ENCODE measurements at regions not wholly inside any gene's neighbourhood (a gene's known extent, or its start where the extent isn't known, plus 50 kb on each side); places are given as distances from the start of the nearest gene placed in this dataset.
"Not testable (repeated sequence)": the region's sequence is repeated elsewhere in the genome, so short reads cannot be mapped to it uniquely, and the experiment has no call there.

DNA sequence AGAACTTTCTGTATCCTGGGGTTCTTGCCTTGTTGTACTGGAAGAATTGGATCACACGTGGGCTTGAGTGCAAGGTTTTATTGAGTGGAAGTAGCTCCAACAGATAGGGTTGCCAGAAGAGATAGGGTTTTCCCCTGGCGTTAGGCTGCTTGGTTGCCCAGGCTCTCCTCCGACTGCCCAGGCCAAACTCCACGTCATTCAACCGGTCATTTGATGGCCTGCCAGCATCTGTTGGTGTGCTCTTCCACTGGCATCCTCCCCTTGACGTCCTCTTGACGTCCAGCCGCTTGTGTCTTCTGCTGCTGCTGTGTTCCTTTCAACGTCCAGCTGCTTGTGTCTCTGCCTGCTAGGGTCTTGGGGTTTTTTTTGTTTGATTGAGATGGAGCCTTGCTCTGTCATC is 111.2 kb upstream of the XIST start:
- DNase-seq (ENCODE audit: low spot score in 2 of 2), result no peak
- H3K36me3 ChIP-seq, result no peaks in the 10 kb centered on the region
- no peaks in the 10 kb centered on the region for H3K4me1 ChIP-seq
- no peaks in the 10 kb centered on the region for H3K9me3 ChIP-seq
- TF ChIP-seq, protein P1, sequence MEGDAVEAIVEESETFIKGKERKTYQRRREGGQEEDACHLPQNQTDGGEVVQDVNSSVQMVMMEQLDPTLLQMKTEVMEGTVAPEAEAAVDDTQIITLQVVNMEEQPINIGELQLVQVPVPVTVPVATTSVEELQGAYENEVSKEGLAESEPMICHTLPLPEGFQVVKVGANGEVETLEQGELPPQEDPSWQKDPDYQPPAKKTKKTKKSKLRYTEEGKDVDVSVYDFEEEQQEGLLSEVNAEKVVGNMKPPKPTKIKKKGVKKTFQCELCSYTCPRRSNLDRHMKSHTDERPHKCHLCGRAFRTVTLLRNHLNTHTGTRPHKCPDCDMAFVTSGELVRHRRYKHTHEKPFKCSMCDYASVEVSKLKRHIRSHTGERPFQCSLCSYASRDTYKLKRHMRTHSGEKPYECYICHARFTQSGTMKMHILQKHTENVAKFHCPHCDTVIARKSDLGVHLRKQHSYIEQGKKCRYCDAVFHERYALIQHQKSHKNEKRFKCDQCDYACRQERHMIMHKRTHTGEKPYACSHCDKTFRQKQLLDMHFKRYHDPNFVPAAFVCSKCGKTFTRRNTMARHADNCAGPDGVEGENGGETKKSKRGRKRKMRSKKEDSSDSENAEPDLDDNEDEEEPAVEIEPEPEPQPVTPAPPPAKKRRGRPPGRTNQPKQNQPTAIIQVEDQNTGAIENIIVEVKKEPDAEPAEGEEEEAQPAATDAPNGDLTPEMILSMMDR (IDR thresholded peaks at IDR 0.05), result no peak
- intact Hi-C loops (cut with DNase I), result no loop called here
- H3K4me3 ChIP-seq, result no peak overlapping the region
- H3K27me3 ChIP-seq, result no peaks in the 10 kb centered on the region
- no peak overlapping the region for H3K27ac ChIP-seq

- H3K9me3 ChIP-seq, result no peaks in the 10 kb centered on the region
Measured at GRCh38 chrX:73962948-73963347, 110.4 kb upstream of the XIST start.

DNA sequence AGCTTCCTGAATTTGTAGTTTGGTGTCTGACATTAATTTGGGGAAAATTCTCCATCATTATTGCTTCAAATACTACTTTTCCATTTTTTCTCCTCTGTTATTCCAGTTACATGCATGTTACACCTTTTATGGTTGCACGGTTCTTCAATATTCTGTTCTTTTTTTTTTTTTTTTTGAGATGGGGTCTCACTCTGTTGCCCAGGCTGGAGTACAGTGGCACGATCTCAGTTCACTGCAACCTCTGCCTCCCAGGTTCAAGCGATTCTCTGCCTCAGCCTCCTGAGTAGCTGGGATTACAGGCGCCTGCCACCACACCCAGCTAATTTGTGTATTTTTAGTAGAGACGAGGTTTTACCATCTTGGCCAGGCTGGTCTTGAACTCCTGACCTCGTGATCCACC is 109.4 kb upstream of the XIST start:
- H3K27me3 ChIP-seq; intact Hi-C loops (cut with DNase I); DNase-seq (ENCODE audit: low spot score in 2 of 2); H3K4me3 ChIP-seq; H3K27ac ChIP-seq; H3K36me3 ChIP-seq; H3K9me3 ChIP-seq; H3K4me1 ChIP-seq: not testable (repeated sequence)

More at GRCh38 chrX:73962948-73963347, 110.4 kb upstream of the XIST start:
- intact Hi-C loops (cut with DNase I), result no loop called here
- Histone ChIP-seq H3K36me3 (no peaks in the 10 kb centered on the region), H3K27me3 (no peaks in the 10 kb centered on the region), H3K4me3 (no peak overlapping the region), H3K27ac (no peak overlapping the region), H3K4me1 (no peaks in the 10 kb centered on the region)
- DNase-seq (ENCODE audit: low spot score in 2 of 2), result no peak
- TF ChIP-seq, protein P1 (IDR thresholded peaks at IDR 0.05), result no peak

- Histone ChIP-seq H3K27ac (peak overlapping the region; percentile 72 to 79), H3K36me3 (peaks cover 0 to 6% of the 10 kb centered on the region in 2 donors), H3K27me3 (no peaks in the 10 kb centered on the region), H3K9me3 (no peaks in the 10 kb centered on the region), H3K4me3 (peak overlapping the region; percentile 62 to 84), H3K4me1 (peaks cover 0 to 3% of the 10 kb centered on the region in 2 donors)
- intact Hi-C loops (cut with DNase I), result loop anchor here (5.0 kb wide), 1 partner anchor 92 kb away; the partner anchor contains the start of gene XIST
- DNase-seq (ENCODE audit: low spot score in 2 of 2), result no peak
- TF ChIP-seq, protein P1 (IDR thresholded peaks at IDR 0.05), result no peak
Measured at GRCh38 chrX:73944563-73944908, 92.0 kb upstream of the XIST start.

GRCh38 chrX:73943693-73944562 is 91.4 kb upstream of the XIST start:
- H3K27ac ChIP-seq, result peak overlapping the region; percentile 72 to 79
- H3K9me3 ChIP-seq, result no peaks in the 10 kb centered on the region
- no peaks in the 10 kb centered on the region for H3K27me3 ChIP-seq
- intact Hi-C loops (cut with DNase I), result loop anchor here (5.0 kb wide), 1 partner anchor 92 kb away; the partner anchor contains the start of gene XIST
- peak overlapping the region; percentile 62 to 84 for H3K4me3 ChIP-seq
- peaks cover 0 to 2% of the 10 kb centered on the region in 2 donors for H3K36me3 ChIP-seq
- TF ChIP-seq, protein P1 (IDR thresholded peaks at IDR 0.05), result no peak
- peaks cover 0 to 3% of the 10 kb centered on the region in 2 donors for H3K4me1 ChIP-seq
- DNase-seq (ENCODE audit: low spot score in 2 of 2), result peak; percentile 64 to 93

DNA sequence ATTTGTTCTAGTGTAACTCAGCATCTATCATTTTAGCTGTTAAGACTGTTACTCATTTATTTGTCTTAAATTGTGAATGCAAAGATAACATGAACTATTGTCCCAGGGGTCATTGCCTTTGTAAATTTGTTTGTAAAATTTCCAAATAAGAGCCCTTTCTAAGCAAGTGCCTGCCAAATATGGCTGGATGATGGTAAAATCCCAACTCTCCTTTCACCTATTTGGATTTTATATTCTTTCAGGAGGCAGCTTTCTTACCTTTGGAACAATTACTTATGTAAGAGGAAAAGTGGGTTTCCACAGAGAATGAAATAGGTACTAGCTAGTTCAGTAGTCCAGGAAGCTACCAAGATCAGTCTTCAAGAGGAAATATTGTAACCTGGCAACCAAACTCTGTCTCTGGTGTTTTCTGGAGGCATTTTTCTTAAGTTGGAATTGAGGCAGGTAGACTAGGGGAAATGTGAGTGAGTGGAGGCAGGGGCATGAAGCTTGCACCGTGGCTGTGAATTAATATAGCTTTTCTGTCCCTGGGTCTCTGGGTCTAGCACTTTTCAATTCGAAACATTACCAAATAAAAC is 88.5 kb upstream of the XIST start:
- Histone ChIP-seq H3K9me3 (no peaks in the 10 kb centered on the region), H3K27ac (no peak overlapping the region), H3K27me3 (no peaks in the 10 kb centered on the region), H3K36me3 (no peaks in the 10 kb centered on the region), H3K4me1 (peaks cover 0 to 3% of the 10 kb centered on the region in 2 donors), H3K4me3 (no peak overlapping the region)
- DNase-seq (ENCODE audit: low spot score in 2 of 2), result no peak
- intact Hi-C loops (cut with DNase I), result loop anchor here (5.0 kb wide), 1 partner anchor 89 kb away; the partner anchor contains the start of gene XIST
- TF ChIP-seq, protein P1 (IDR thresholded peaks at IDR 0.05), result no peak

DNA sequence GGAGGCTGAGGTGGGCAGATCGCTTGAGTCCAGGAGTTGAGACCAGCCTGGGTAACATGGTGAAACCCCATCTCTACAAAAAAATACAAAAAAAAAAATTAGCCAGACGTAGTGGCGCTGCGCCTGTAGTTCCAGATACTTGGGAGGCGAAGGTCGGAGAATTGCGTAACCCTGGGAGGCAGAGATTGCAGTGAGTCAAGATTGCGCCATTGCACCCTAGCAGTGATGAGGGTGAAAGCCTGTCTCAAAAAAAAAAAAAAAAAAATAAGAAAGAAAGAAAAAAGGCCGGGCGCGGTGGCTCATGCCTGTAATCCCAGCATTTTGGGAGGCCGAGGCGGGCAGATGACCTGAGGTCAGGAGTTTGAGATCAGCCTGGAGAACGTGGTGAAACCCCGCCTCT is 85.3 kb upstream of the XIST start:
- H3K4me1 ChIP-seq; DNase-seq (ENCODE audit: low spot score in 2 of 2); H3K27me3 ChIP-seq; H3K9me3 ChIP-seq; H3K4me3 ChIP-seq; intact Hi-C loops (cut with DNase I); H3K36me3 ChIP-seq; H3K27ac ChIP-seq: not testable (repeated sequence)

All from ascending aorta (tissue), 2 donors.